PC-9 (cell line): ENCODE measurements at regions not wholly inside any gene's neighbourhood (a gene's known extent, or its start where the extent isn't known, plus 50 kb on each side); places are given as distances from the start of the nearest gene placed in this dataset.

Experiments
- BruUV-seq: library from RNA; stranded (reverse); fragments of 400-500 nt; replicated peaks from 2 replicates; lab custom pipeline; 2021; lab: Mats Ljungman, UMichigan
- CTCF ChIA-PET: fragments of 300-600 bp; sonication (Branson Sonifier 250); formaldehyde crosslinking; loops from one replicate; lab custom pipeline; 2022; ENCODE audit warnings: antibody characterized with exemption; lab: Charles Lee
- POLR2A ChIA-PET: fragments of 300-600 bp; sonication (Branson Sonifier 250); formaldehyde crosslinking; loops from one replicate; lab custom pipeline; 2022; ENCODE audit warnings: antibody characterized with exemption; ENCODE audit not compliant: unreplicated experiment; lab: Charles Lee
- DNase-seq, 2 experiments: peaks; one replicate each; pipeline versions ENCODE4 v3.0.0 to v3.0.0-alpha.2; 2015 to 2022; ENCODE audit warnings: mixed read lengths in 1 of 2
- H2AFZ ChIP-seq: fragments of 200-600 bp; sonication (generic); 2 replicates; pipeline ENCODE4 v1.8.1; 2017; ENCODE audit warnings: antibody characterized with exemption
- H3F3A ChIP-seq: fragments of 200-600 bp; sonication (generic); 2 replicates; pipeline ENCODE4 v1.8.1; 2017; ENCODE audit warnings: antibody characterized with exemption, mild to moderate bottlenecking, low read depth; ENCODE audit not compliant: insufficient read depth
- H3K27ac ChIP-seq: fragments of 200-600 bp; sonication (generic); 2 replicates; pipeline ENCODE4 v1.6.1; 2016; ENCODE audit warnings: mixed run types
- H3K27me3 ChIP-seq: fragments of 200-600 bp; sonication (generic); 2 replicates; pipeline ENCODE4 v1.6.1; 2016; ENCODE audit warnings: low read depth, mixed run types; ENCODE audit not compliant: insufficient read depth
- H3K36me3 ChIP-seq: fragments of 200-600 bp; sonication (generic); 2 replicates; pipeline ENCODE4 v1.6.1; 2016; ENCODE audit warnings: low read depth, mixed run types
- H3K4me1 ChIP-seq: fragments of 200-600 bp; sonication (generic); replicated peaks from 2 replicates; pipeline ENCODE4 v1.6.1; 2016; ENCODE audit warnings: mixed run types; ENCODE audit not compliant: insufficient read depth
- H3K4me2 ChIP-seq: fragments of 200-600 bp; sonication (generic); 2 replicates; pipeline ENCODE4 v1.6.1; 2017; ENCODE audit warnings: mixed run types
- H3K4me3 ChIP-seq: fragments of 200-600 bp; sonication (generic); 2 replicates; pipeline ENCODE4 v1.6.1; 2016; ENCODE audit warnings: mixed run types
- H3K79me2 ChIP-seq: fragments of 200-600 bp; sonication (generic); 2 replicates; pipeline ENCODE4 v1.6.1; 2017; ENCODE audit warnings: low read depth, mixed run types
- H3K9me2 ChIP-seq: fragments of 200-600 bp; sonication (generic); 2 replicates; pipeline ENCODE4 v1.8.1; 2017; ENCODE audit warnings: mild to moderate bottlenecking; ENCODE audit not compliant: insufficient read depth
- H3K9me3 ChIP-seq: fragments of 200-600 bp; sonication (generic); 2 replicates; pipeline ENCODE4 v1.8.1; 2016; ENCODE audit warnings: low read depth; ENCODE audit not compliant: insufficient read depth
- H4K20me1 ChIP-seq: fragments of 200-600 bp; sonication (generic); 2 replicates; pipeline ENCODE4 v1.8.1; 2017; ENCODE audit not compliant: insufficient read depth
- EZH2 ChIP-seq: fragments of 200-600 bp; sonication (generic); IDR thresholded peaks from 2 replicates; pipeline ENCODE4 v1.8.0; 2017; ENCODE audit warnings: antibody characterized with exemption, low read depth
- intact Hi-C: fragments of 100-400 bp; cut with micrococcal nuclease; formaldehyde crosslinking; loops from one replicate; pipeline ENCODE4 v1.10.0; 2022; ENCODE audit not compliant: unreplicated experiment
- TF ChIP-seq, protein P1 (sequence below): fragments of 200-600 bp; sonication (generic); conservative IDR thresholded peaks from 2 replicates; pipeline ENCODE4 v1.6.1; 2017; ENCODE audit warnings: mixed run types, antibody characterized with exemption, mild to moderate bottlenecking, moderate library complexity

DNA sequence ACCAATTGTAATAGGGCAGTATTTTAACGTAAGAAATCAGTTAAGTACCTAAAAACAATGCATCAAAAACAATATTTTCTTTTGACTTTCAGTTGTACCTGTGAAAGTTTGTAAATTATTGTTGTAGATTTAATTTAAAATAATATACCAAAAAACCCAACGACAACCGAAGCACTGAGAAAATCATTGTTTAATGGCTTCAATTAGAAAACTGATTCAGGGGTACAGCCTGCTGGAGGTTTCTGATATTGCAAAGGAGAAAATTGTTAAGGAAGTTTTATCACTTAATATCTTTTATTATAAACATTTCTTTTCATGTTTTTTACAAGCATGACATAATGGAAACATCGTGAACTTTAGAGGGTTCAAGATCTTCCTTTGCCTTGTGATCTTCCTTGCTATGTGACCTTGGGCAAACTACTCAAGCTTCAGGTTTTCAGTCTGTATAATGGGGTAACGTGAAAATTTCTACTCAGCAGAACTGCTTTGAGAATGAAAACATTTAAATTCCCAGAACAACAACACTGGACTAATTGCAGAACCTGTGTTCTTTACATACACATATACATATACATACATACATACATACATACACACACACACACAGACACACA lies 76.3 kb upstream of the GLS start:
- Histone ChIP-seq H3K27me3 (no peaks in the 10 kb centered on the region), H3K4me3 (no peak overlapping the region), H2AFZ (no peak overlapping the region), H3K79me2 (no peaks in the 10 kb centered on the region), H3K9me3 (no peaks in the 10 kb centered on the region), H3K4me1 (no peaks in the 10 kb centered on the region), H3K9me2 (no peaks in the 10 kb centered on the region), H3K4me2 (no peak overlapping the region), H3K36me3 (no peaks in the 10 kb centered on the region), H3K27ac (no peak overlapping the region), H4K20me1 (no peaks in the 10 kb centered on the region), H3F3A (no peaks in the 10 kb centered on the region)
- no peak for DNase-seq
- no TSS peak for BruUV-seq
- POLR2A ChIA-PET: interaction anchor here (0.5 kb wide), 2 partner anchors 16 to 876 kb away, joined by 3 read pairs; no protein-coding TSS in a partner anchor
- CTCF ChIA-PET: no interaction called here
- TF ChIP-seq, protein P1, sequence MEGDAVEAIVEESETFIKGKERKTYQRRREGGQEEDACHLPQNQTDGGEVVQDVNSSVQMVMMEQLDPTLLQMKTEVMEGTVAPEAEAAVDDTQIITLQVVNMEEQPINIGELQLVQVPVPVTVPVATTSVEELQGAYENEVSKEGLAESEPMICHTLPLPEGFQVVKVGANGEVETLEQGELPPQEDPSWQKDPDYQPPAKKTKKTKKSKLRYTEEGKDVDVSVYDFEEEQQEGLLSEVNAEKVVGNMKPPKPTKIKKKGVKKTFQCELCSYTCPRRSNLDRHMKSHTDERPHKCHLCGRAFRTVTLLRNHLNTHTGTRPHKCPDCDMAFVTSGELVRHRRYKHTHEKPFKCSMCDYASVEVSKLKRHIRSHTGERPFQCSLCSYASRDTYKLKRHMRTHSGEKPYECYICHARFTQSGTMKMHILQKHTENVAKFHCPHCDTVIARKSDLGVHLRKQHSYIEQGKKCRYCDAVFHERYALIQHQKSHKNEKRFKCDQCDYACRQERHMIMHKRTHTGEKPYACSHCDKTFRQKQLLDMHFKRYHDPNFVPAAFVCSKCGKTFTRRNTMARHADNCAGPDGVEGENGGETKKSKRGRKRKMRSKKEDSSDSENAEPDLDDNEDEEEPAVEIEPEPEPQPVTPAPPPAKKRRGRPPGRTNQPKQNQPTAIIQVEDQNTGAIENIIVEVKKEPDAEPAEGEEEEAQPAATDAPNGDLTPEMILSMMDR: peak; percentile 71
- no peak for TF ChIP-seq EZH2
- intact Hi-C loops: loop anchor here (1.0 to 10.0 kb wide), 3 partner anchors 23 to 719 kb away; no protein-coding TSS in a partner anchor

DNA sequence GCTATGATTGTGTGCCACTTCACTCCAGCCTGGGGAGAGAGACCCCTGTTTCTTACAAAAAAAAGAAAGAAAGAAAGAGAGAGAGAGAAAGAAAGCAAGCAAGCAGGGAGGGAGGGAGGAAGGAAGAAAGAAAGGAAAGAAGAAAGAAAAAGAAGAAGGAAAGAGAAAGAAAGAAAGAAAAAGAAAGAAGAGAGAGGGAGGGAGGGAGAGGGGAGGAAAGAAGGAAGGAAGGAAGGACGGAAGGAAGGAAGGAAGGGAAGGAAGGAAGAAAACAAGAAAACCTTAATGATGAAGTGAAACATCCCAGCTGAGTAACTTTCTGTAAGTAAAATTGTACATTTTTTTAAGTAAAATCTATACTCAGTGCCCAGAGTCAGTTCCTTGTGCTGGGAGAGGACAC lies 75.5 kb upstream of the GLS start:
- CTCF ChIA-PET: no interaction called here
- intact Hi-C loops: loop anchor here (10.0 kb wide), 2 partner anchors 290 to 720 kb away; no protein-coding TSS in a partner anchor

DNA sequence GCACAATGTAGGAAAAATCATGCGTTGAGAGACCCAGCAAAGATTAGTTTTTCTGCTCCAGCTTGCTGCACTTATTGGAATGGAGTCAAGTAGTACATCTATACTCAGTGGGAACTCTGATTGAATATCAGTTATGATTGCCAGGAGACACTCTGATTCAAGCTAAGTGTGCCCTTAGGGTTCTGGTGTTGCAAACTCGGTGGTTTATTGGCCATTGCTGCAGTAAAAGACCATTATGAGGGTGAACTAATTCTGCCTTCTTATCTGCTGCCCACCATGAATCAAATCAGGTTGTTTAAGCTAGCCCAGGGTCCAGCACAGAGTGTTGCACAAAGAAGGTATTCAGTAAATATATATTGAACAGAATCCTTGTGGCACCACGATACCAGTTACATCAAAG lies 74.8 kb upstream of the GLS start:
- Histone ChIP-seq H4K20me1 (no peaks in the 10 kb centered on the region), H2AFZ (no peak overlapping the region), H3K27ac (no peak overlapping the region), H3K36me3 (no peaks in the 10 kb centered on the region), H3K79me2 (no peaks in the 10 kb centered on the region), H3K4me3 (no peak overlapping the region), H3K4me2 (no peak overlapping the region), H3K4me1 (no peaks in the 10 kb centered on the region), H3F3A (no peaks in the 10 kb centered on the region), H3K27me3 (no peaks in the 10 kb centered on the region), H3K9me3 (no peaks in the 10 kb centered on the region), H3K9me2 (no peaks in the 10 kb centered on the region)
- DNase-seq: no peak
- no peak for TF ChIP-seq EZH2
- TF ChIP-seq, protein P1: no peak
- no TSS peak for BruUV-seq
- POLR2A ChIA-PET: no interaction called here
- CTCF ChIA-PET: no interaction called here
- intact Hi-C loops: loop anchor here (10.0 kb wide), 2 partner anchors 291 to 721 kb away; no protein-coding TSS in a partner anchor

More for the DNA sequence above, 75.5 kb upstream of the GLS start:
- no peak overlapping the region for H3K27ac ChIP-seq
- no peak for DNase-seq
- no peak overlapping the region for H2AFZ ChIP-seq
- H3K9me3 ChIP-seq: no peaks in the 10 kb centered on the region
- H4K20me1 ChIP-seq: no peaks in the 10 kb centered on the region
- BruUV-seq: no TSS peak
- H3K79me2 ChIP-seq: no peaks in the 10 kb centered on the region
- H3K9me2 ChIP-seq: no peaks in the 10 kb centered on the region
- H3F3A ChIP-seq: no peaks in the 10 kb centered on the region
- no peaks in the 10 kb centered on the region for H3K4me1 ChIP-seq
- POLR2A ChIA-PET: no interaction called here
- no peaks in the 10 kb centered on the region for H3K27me3 ChIP-seq
- TF ChIP-seq, protein P1: no peak
- no peak overlapping the region for H3K4me2 ChIP-seq
- no peaks in the 10 kb centered on the region for H3K36me3 ChIP-seq
- no peak overlapping the region for H3K4me3 ChIP-seq
